H9 (cell line): ENCODE measurements at regions not wholly inside any gene's neighbourhood (a gene's known extent, or its start where the extent isn't known, plus 50 kb on each side); places are given as distances from the start of the nearest gene placed in this dataset.

Experiments
- DNase-seq: peaks from one replicate; pipeline ENCODE4 v3.0.0-alpha.2; 2017
- H2AFZ ChIP-seq: one replicate; pipeline ENCODE4 v1.6.1; 2013; ENCODE audit warnings: mild to moderate bottlenecking, low read length, control low read depth, moderate library complexity
- H2AK5ac ChIP-seq: 2 replicates; pipeline ENCODE4 v1.6.1; 2013; ENCODE audit warnings: low read length, control low read depth, mixed read lengths; ENCODE audit not compliant: insufficient read length
- H2BK120ac ChIP-seq: one replicate; pipeline ENCODE4 v1.6.1; 2013; ENCODE audit warnings: low read depth, mild to moderate bottlenecking, low read length, control low read depth, inconsistent platforms; ENCODE audit not compliant: poor library complexity, severe bottlenecking
- H2BK12ac ChIP-seq: 2 replicates; pipeline ENCODE4 v1.6.1; 2013; ENCODE audit warnings: low read length, control low read depth, mixed read lengths, low read depth; ENCODE audit not compliant: insufficient read length
- H2BK15ac ChIP-seq: 2 replicates; pipeline ENCODE4 v1.6.1; 2013; ENCODE audit warnings: low read depth, low read length, control low read depth
- H2BK20ac ChIP-seq: one replicate; pipeline ENCODE4 v1.6.1; 2013; ENCODE audit warnings: low read depth, mild to moderate bottlenecking, low read length, control low read depth, inconsistent platforms; ENCODE audit not compliant: poor library complexity, severe bottlenecking
- H2BK5ac ChIP-seq: 2 replicates; pipeline ENCODE4 v1.6.1; 2013; ENCODE audit warnings: low read length, control low read depth, mixed read lengths; ENCODE audit not compliant: insufficient read length
- H3K14ac ChIP-seq: 2 replicates; pipeline ENCODE4 v1.6.1; 2013; ENCODE audit warnings: low read length, control low read depth; ENCODE audit not compliant: insufficient read depth
- H3K18ac ChIP-seq: 2 replicates; pipeline ENCODE4 v1.6.1; 2013; ENCODE audit warnings: low read depth, mild to moderate bottlenecking, mixed read lengths, low read length, control low read depth; ENCODE audit not compliant: insufficient read length
- H3K23ac ChIP-seq: 2 replicates; pipeline ENCODE4 v1.6.1; 2013; ENCODE audit warnings: low read length, control low read depth, mixed read lengths, low read depth; ENCODE audit not compliant: insufficient read length
- H3K23me2 ChIP-seq: 2 replicates; pipeline ENCODE4 v1.6.1; 2013; ENCODE audit warnings: low read depth, mild to moderate bottlenecking, mixed read lengths, low read length, control low read depth; ENCODE audit not compliant: insufficient read length, poor library complexity, severe bottlenecking
- H3K27ac ChIP-seq: 2 replicates; pipeline ENCODE4 v1.5.1; 2013; ENCODE audit warnings: low read length, control low read depth, mixed read lengths, low read depth; ENCODE audit not compliant: insufficient read length
- H3K27me3 ChIP-seq: 2 replicates; pipeline ENCODE4 v1.6.1; 2013; ENCODE audit warnings: low read length, control low read depth, inconsistent platforms; ENCODE audit not compliant: insufficient read depth
- H3K4ac ChIP-seq: 2 replicates; pipeline ENCODE4 v1.6.1; 2013; ENCODE audit warnings: low read depth, mild to moderate bottlenecking, control low read depth, inconsistent platforms, low read length, moderate library complexity
- H3K4me1 ChIP-seq: 2 replicates; pipeline ENCODE4 v1.6.1; 2013; ENCODE audit warnings: low read length, control low read depth, inconsistent platforms; ENCODE audit not compliant: insufficient read depth
- H3K4me2 ChIP-seq: 2 replicates; pipeline ENCODE4 v1.6.1; 2013; ENCODE audit warnings: low read length, control low read depth, mixed read lengths; ENCODE audit not compliant: insufficient read length, insufficient read depth
- H3K56ac ChIP-seq: 2 replicates; pipeline ENCODE4 v1.6.1; 2013; ENCODE audit warnings: low read depth, mild to moderate bottlenecking, mixed read lengths, low read length, control low read depth; ENCODE audit not compliant: insufficient read length
- H3K79me1 ChIP-seq: 2 replicates; pipeline ENCODE4 v1.6.1; 2013; ENCODE audit warnings: low read depth, mild to moderate bottlenecking, moderate library complexity, low read length, control low read depth, inconsistent platforms; ENCODE audit not compliant: insufficient read depth, poor library complexity, severe bottlenecking
- H3K79me2 ChIP-seq: 2 replicates; pipeline ENCODE4 v1.6.1; 2013; ENCODE audit warnings: low read length, control low read depth, inconsistent platforms; ENCODE audit not compliant: insufficient read depth
- H3K9ac ChIP-seq: 2 replicates; pipeline ENCODE4 v1.6.1; 2013; ENCODE audit warnings: low read length, control low read depth, mixed read lengths; ENCODE audit not compliant: insufficient read length; ENCODE audit errors: extremely low read depth
- H3K9me3 ChIP-seq: one replicate; pipeline ENCODE4 v1.6.1; 2013; ENCODE audit warnings: low read depth, low read length, inconsistent platforms; ENCODE audit not compliant: control insufficient read depth
- H3T11ph ChIP-seq: one replicate; pipeline ENCODE4 v1.6.1; 2013; ENCODE audit warnings: mild to moderate bottlenecking, low read length, control low read depth, inconsistent platforms
- H4K20me1 ChIP-seq: one replicate; pipeline ENCODE4 v1.6.1; 2013; ENCODE audit not compliant: control insufficient read depth, insufficient read length, insufficient read depth
- H4K5ac ChIP-seq: 2 replicates; pipeline ENCODE4 v1.6.1; 2013; ENCODE audit warnings: low read depth, mild to moderate bottlenecking, mixed read lengths, low read length, control low read depth; ENCODE audit not compliant: insufficient read length
- H4K8ac ChIP-seq: replicated peaks from 2 replicates; pipeline ENCODE4 v1.6.1; 2013; ENCODE audit warnings: low read length, control low read depth, mixed read lengths, low read depth; ENCODE audit not compliant: insufficient read length
- H4K91ac ChIP-seq: 2 replicates; pipeline ENCODE4 v1.6.1; 2013; ENCODE audit warnings: low read depth, mild to moderate bottlenecking, moderate library complexity, mixed read lengths, low read length, control low read depth; ENCODE audit not compliant: insufficient read length
- H3K27ac Mint-ChIP-seq, 3 experiments: 2 replicates in 2 of 3; 3 replicates in 1 of 3; pipeline ENCODE4 v1.8.0; 2020 to 2021; ENCODE audit warnings: mixed read lengths in 3 of 3, mild to moderate bottlenecking in 1 of 3, moderate library complexity in 1 of 3
- H3K27me3 Mint-ChIP-seq: 2 replicates; pipeline ENCODE4 v1.8.0; 2021; ENCODE audit warnings: low read depth, mild to moderate bottlenecking, moderate library complexity, mixed read lengths
- H3K36me3 Mint-ChIP-seq, 3 experiments: 2 replicates in 2 of 3; 3 replicates in 1 of 3; pipeline ENCODE4 v1.8.0; 2020 to 2021; ENCODE audit warnings: low read depth in 3 of 3, mixed read lengths in 3 of 3; ENCODE audit not compliant: insufficient read depth in 1 of 3
- H3K4me1 Mint-ChIP-seq, 2 experiments: 2 replicates each; pipeline ENCODE4 v1.8.0; 2020; ENCODE audit warnings: mixed read lengths in 2 of 2
- H3K4me3 Mint-ChIP-seq, 2 experiments: 2 replicates in 1 of 2; 3 replicates in 1 of 2; pipeline ENCODE4 v1.8.0; 2020 to 2021; ENCODE audit warnings: mild to moderate bottlenecking in 2 of 2, mixed read lengths in 2 of 2, moderate library complexity in 1 of 2
- H3K9me3 Mint-ChIP-seq, 2 experiments: 2 replicates in 1 of 2; 3 replicates in 1 of 2; pipeline ENCODE4 v1.8.0; 2020; ENCODE audit warnings: mild to moderate bottlenecking in 2 of 2, mixed read lengths in 2 of 2, moderate library complexity in 1 of 2
- CTCF ChIP-seq: fragments of 200-600 bp; sonication (generic); conservative IDR thresholded peaks from 3 replicates; pipeline ENCODE4 v1.8.0; 2021; ENCODE audit warnings: antibody characterized with exemption, mild to moderate bottlenecking
- WGBS: extraction: QIAGEN DNeasy Blood & Tissue Kit; methylation state at CpG from one replicate; pipeline ENCODE4 v1.1.7; 2013; ENCODE audit warnings: missing lambda C conversion rate, low lambda C conversion rate, mixed read lengths; ENCODE audit not compliant: insufficient read length; ENCODE audit errors: extremely low coverage; 5-methylcytosine and 5-hydroxymethylcytosine counted together

- Histone ChIP-seq H2BK20ac (no peak overlapping the region), H2AK5ac (no peak overlapping the region), H4K20me1 (no peaks in the 10 kb centered on the region), H3K23me2 (no peaks in the 10 kb centered on the region), H3K27me3 (no peaks in the 10 kb centered on the region), H2BK15ac (no peak overlapping the region), H3K23ac (no peak overlapping the region), H3K18ac (no peak overlapping the region), H3K79me2 (no peaks in the 10 kb centered on the region), H2BK5ac (no peak overlapping the region), H2AFZ (no peak overlapping the region), H2BK120ac (no peak overlapping the region), H3T11ph (no peak overlapping the region), H4K5ac (no peak overlapping the region), H3K56ac (no peak overlapping the region), H3K79me1 (no peaks in the 10 kb centered on the region), H3K4me2 (no peak overlapping the region), H2BK12ac (no peak overlapping the region), H3K4ac (no peak overlapping the region), H3K9ac (no peak overlapping the region), H3K9me3 (no peaks in the 10 kb centered on the region), H3K14ac (no peak overlapping the region), H3K27ac (no peak overlapping the region), H3K4me1 (no peaks in the 10 kb centered on the region), H4K91ac (no peak overlapping the region), H4K8ac (no peak overlapping the region)
- H3K27ac Mint-ChIP-seq: no peak overlapping the region
- TF ChIP-seq CTCF: no peak
- DNase-seq: no peak
- peaks cover 0 to 6% (median 0%) of the 10 kb centered on the region in 3 experiments; a peak in 5 of 7 replicates for H3K36me3 Mint-ChIP-seq
- H3K4me1 Mint-ChIP-seq: no peaks in the 10 kb centered on the region
- H3K4me3 Mint-ChIP-seq: no peak overlapping the region
- H3K27me3 Mint-ChIP-seq: no peaks in the 10 kb centered on the region
- peaks cover 14% of the 10 kb centered on the region in 2 experiments; a peak in 4 of 5 replicates for H3K9me3 Mint-ChIP-seq
- WGBS: no CpG with 5 or more reads among the region's 1 CpG
Measured at GRCh38 chr4:36609661-36610060, 328.2 kb downstream of the DTHD1 start.
